ENCODE measurements at regions not wholly inside any gene's neighbourhood (a gene's known extent, or its start where the extent isn't known, plus 50 kb on each side); places are given as distances from the start of the nearest gene placed in this dataset.

DNA sequence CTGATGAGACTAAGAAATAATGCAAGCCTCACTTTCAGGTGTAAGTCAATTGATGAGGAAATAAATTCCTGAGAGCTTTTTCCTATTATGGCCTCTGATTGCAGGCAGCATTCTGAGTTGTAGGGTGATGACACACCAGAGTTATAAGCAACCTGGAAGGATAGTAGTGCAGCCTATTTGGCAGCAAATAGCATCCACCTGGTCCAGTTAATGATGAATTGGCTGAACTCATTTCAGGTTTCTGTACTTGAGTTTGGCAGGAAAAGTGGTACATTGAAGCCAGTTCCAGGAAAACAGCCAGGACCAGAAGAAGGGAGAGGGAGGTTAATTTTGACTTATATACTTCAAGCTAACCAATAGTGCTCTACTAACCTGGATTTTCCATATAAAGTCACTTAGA is 316.8 kb downstream of the NAF1 start:
- Histone ChIP-seq H3K27ac (ENCODE audit: low read depth in 1 of 2, low read length in 2 of 2) (no peak overlapping the region), H3K4me3 (ENCODE audit: low read length) (no peak overlapping the region), H3K27me3 (ENCODE audit: control insufficient read depth in 1 of 2, insufficient read depth in 2 of 2, low read length in 2 of 2) (no peaks in the 10 kb centered on the region), H3K4me1 (ENCODE audit: insufficient read depth, low read length) (no peaks in the 10 kb centered on the region), H3K9me3 (ENCODE audit: control insufficient read depth in 1 of 2, insufficient read depth in 1 of 2, low read length in 2 of 2) (no peaks in the 10 kb centered on the region), H3K36me3 (ENCODE audit: insufficient read depth, low read length) (no peaks in the 10 kb centered on the region)
- Mint-ChIP-seq H3K27ac (no peak overlapping the region), H3K4me3 (no peak overlapping the region), H3K4me1 (ENCODE audit: low read depth) (no peaks in the 10 kb centered on the region), H3K36me3 (ENCODE audit: low read depth) (no peaks in the 10 kb centered on the region), H3K27me3 (no peaks in the 10 kb centered on the region), H3K9me3 (no peaks in the 10 kb centered on the region)
- ATAC-seq (ENCODE audit: poor library complexity) (no peak), DNase-seq (no peak)
- ChIA-PET CTCF (no interaction called here), POLR2A (no interaction called here)
- TF ChIP-seq, protein P1, sequence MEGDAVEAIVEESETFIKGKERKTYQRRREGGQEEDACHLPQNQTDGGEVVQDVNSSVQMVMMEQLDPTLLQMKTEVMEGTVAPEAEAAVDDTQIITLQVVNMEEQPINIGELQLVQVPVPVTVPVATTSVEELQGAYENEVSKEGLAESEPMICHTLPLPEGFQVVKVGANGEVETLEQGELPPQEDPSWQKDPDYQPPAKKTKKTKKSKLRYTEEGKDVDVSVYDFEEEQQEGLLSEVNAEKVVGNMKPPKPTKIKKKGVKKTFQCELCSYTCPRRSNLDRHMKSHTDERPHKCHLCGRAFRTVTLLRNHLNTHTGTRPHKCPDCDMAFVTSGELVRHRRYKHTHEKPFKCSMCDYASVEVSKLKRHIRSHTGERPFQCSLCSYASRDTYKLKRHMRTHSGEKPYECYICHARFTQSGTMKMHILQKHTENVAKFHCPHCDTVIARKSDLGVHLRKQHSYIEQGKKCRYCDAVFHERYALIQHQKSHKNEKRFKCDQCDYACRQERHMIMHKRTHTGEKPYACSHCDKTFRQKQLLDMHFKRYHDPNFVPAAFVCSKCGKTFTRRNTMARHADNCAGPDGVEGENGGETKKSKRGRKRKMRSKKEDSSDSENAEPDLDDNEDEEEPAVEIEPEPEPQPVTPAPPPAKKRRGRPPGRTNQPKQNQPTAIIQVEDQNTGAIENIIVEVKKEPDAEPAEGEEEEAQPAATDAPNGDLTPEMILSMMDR (IDR thresholded peaks at IDR 0.05), result no peak
- intact Hi-C loops (cut with DNase I, micrococcal nuclease), result no loop called here

DNA sequence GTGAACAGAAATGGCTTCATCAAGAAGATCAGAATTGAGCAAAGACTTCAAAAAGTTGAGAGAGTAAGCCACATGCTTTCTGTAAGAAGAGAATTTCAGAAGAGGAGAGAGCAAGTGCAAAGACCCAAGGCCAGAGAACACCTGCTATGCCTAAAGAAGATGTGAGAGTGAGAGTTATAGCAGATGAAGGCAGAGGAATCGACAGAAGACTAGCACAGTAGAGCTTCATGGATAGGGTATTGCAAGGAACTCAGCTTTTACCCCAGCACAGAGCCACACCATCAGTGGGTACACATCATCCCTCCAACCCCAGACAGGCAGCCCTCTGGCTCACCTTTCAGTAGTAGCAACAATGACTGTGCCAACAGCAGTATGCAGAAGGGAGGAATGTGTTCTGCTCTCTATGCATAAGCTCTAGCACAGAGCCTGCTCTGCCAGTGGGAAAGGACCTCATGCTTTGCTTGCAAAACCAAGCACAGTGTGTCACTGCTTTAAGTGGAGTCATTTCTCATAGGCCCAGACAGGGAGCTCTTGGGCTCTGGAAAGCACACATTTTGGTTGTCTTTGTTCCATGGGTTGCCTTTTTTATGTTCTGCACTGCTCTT is 318.6 kb downstream of the NAF1 start:
- Mint-ChIP-seq H3K4me3 (no peak overlapping the region), H3K27me3 (no peaks in the 10 kb centered on the region), H3K36me3 (ENCODE audit: low read depth) (no peaks in the 10 kb centered on the region), H3K4me1 (ENCODE audit: low read depth) (no peaks in the 10 kb centered on the region), H3K9me3 (no peaks in the 10 kb centered on the region), H3K27ac (no peak overlapping the region)
- no peaks in the 10 kb centered on the region for H3K36me3 ChIP-seq (ENCODE audit: insufficient read depth, low read length)
- H3K9me3 ChIP-seq (ENCODE audit: control insufficient read depth in 1 of 2, insufficient read depth in 1 of 2, low read length in 2 of 2), result no peaks in the 10 kb centered on the region
- DNase-seq (no peak), ATAC-seq (ENCODE audit: poor library complexity) (no peak)
- no peaks in the 10 kb centered on the region for H3K27me3 ChIP-seq (ENCODE audit: control insufficient read depth in 1 of 2, insufficient read depth in 2 of 2, low read length in 2 of 2)
- H3K27ac ChIP-seq (ENCODE audit: low read depth in 1 of 2, low read length in 2 of 2), result no peak overlapping the region
- ChIA-PET CTCF (no interaction called here), POLR2A (no interaction called here)
- TF ChIP-seq, protein P1 (IDR thresholded peaks at IDR 0.05), result no peak
- no peak overlapping the region for H3K4me3 ChIP-seq (ENCODE audit: low read length)
- intact Hi-C loops (cut with DNase I, micrococcal nuclease), result no loop called here
- H3K4me1 ChIP-seq (ENCODE audit: insufficient read depth, low read length), result no peaks in the 10 kb centered on the region

DNA sequence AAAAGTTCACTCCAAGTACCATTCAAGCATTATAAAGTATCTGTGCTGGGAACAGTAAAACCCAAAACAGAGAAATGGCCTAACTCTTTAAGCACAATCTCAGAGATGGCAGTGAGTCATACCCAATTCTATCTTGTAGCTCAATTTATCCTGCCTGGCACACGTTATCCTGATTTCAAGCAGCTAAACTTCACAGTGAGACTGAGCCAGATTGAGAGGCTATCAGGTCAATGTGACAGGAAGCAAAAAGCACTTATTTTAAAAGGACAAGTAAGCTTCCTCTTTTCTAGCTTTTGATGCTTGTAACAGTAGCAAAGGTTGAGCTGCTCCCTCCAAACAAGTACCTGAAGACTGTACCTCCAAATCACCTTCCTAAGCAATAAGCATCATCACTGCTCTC is 324.9 kb downstream of the NAF1 start:
- H3K36me3 ChIP-seq (ENCODE audit: insufficient read depth, low read length), result no peaks in the 10 kb centered on the region
- ChIA-PET CTCF (no interaction called here), POLR2A (interaction anchor here (0.8 kb wide), 1 partner anchor 60 kb away, joined by 3 read pairs; no protein-coding TSS in a partner anchor)
- TF ChIP-seq, protein P1 (IDR thresholded peaks at IDR 0.05), result no peak
- Mint-ChIP-seq H3K9me3 (no peaks in the 10 kb centered on the region), H3K27ac (no peak overlapping the region), H3K27me3 (no peaks in the 10 kb centered on the region), H3K4me1 (ENCODE audit: low read depth) (no peaks in the 10 kb centered on the region), H3K4me3 (no peak overlapping the region), H3K36me3 (ENCODE audit: low read depth) (no peaks in the 10 kb centered on the region)
- no peaks in the 10 kb centered on the region for H3K9me3 ChIP-seq (ENCODE audit: control insufficient read depth in 1 of 2, insufficient read depth in 1 of 2, low read length in 2 of 2)
- no peak for ATAC-seq (ENCODE audit: poor library complexity)
- H3K4me1 ChIP-seq (ENCODE audit: insufficient read depth, low read length), result no peaks in the 10 kb centered on the region
- no peak for DNase-seq
- no peaks in the 10 kb centered on the region for H3K27me3 ChIP-seq (ENCODE audit: control insufficient read depth in 1 of 2, insufficient read depth in 2 of 2, low read length in 2 of 2)
- no peak overlapping the region for H3K4me3 ChIP-seq (ENCODE audit: low read length)
- no peak overlapping the region for H3K27ac ChIP-seq (ENCODE audit: low read depth in 1 of 2, low read length in 2 of 2)
- intact Hi-C loops (cut with DNase I, micrococcal nuclease), result no loop called here
